Stimulated activated CD8-positive, alpha-beta memory T cell treated with anti-CD3 and anti-CD28 coated beads, Interleukin-7, amount 100 ng/mL, for 4 hours (primary cell): ENCODE measurements at regions not wholly inside any gene's neighbourhood (a gene's known extent, or its start where the extent isn't known, plus 50 kb on each side); places are given as distances from the start of the nearest gene placed in this dataset.
"Not testable (repeated sequence)": the region's sequence is repeated elsewhere in the genome, so short reads cannot be mapped to it uniquely, and the experiment has no call there.

Experiments
- DNase-seq, 2 donors: peaks; one replicate each; pipeline ENCODE4 v3.0.0-alpha.2; 2020; ENCODE audit warnings: low read depth in 2 of 2

GRCh38 chr18:52054324-52054723 is 285.7 kb upstream of the DCC start:
- DNase-seq, result no peak

- DNase-seq, result no peak
Observed at GRCh38 chr18:52060607-52061304, 279.2 kb upstream of the DCC start.

GRCh38 chr18:52063923-52064322 is 276.1 kb upstream of the DCC start:
- no peak for DNase-seq

GRCh38 chr18:52069201-52069600 is 270.8 kb upstream of the DCC start:
- DNase-seq, result no peak

- no peak for DNase-seq
Observed at GRCh38 chr18:52070291-52070756, 269.7 kb upstream of the DCC start.

GRCh38 chr18:52077251-52077983 is 262.6 kb upstream of the DCC start:
- no peak for DNase-seq

- no peak for DNase-seq
Observed at GRCh38 chr18:52082246-52082645, 257.8 kb upstream of the DCC start.

GRCh38 chr18:52087140-52087539 is 252.9 kb upstream of the DCC start:
- DNase-seq, result no peak

GRCh38 chr18:52090005-52090404 is 250.0 kb upstream of the DCC start:
- no peak for DNase-seq

GRCh38 chr18:52093171-52093570 is 246.8 kb upstream of the DCC start:
- no peak for DNase-seq

GRCh38 chr18:52118684-52119083 is 221.3 kb upstream of the DCC start:
- no peak for DNase-seq

GRCh38 chr18:52130624-52131301 is 209.2 kb upstream of the DCC start:
- DNase-seq, result no peak

GRCh38 chr18:52131845-52132244 is 208.2 kb upstream of the DCC start:
- DNase-seq, result no peak

GRCh38 chr18:52136532-52136931 is 203.5 kb upstream of the DCC start:
- no peak for DNase-seq

GRCh38 chr18:52140986-52141385 is 199.0 kb upstream of the DCC start:
- no peak for DNase-seq

- no peak for DNase-seq
Observed at GRCh38 chr18:52150050-52150449, 189.9 kb upstream of the DCC start.

GRCh38 chr18:52152036-52152435 is 188.0 kb upstream of the DCC start:
- no peak for DNase-seq

- no peak for DNase-seq
Observed at GRCh38 chr18:52156166-52156565, 183.8 kb upstream of the DCC start.

GRCh38 chr18:52160636-52161035 is 179.4 kb upstream of the DCC start:
- DNase-seq, result no peak

GRCh38 chr18:52163478-52163877 is 176.5 kb upstream of the DCC start:
- no peak for DNase-seq

GRCh38 chr18:52168131-52168530 is 171.9 kb upstream of the DCC start:
- not testable (repeated sequence) for DNase-seq

- no peak for DNase-seq
Observed at GRCh38 chr18:52174220-52174619, 165.8 kb upstream of the DCC start.

GRCh38 chr18:52175406-52175805 is 164.6 kb upstream of the DCC start:
- no peak for DNase-seq
